T-helper 17 cell (primary cell): ENCODE measurements at regions not wholly inside any gene's neighbourhood (a gene's known extent, or its start where the extent isn't known, plus 50 kb on each side); places are given as distances from the start of the nearest gene placed in this dataset.

Experiments
- ATAC-seq: fragments of 150-1000 bp; cut with Tn5 transposase; 2 replicates; pipeline ENCODE4 v1.10.0; 2021; ENCODE audit warnings: mild to moderate bottlenecking, moderate library complexity
- DNase-seq, 3 donors: peaks; one replicate each; pipeline versions ENCODE4 v3.0.0 to v3.0.0-alpha.2; 2020 to 2021
- H3K9me3 ChIP-seq: one replicate; pipeline ENCODE4 v1.7.0; 2013; ENCODE audit warnings: low read length, mild to moderate bottlenecking; ENCODE audit not compliant: control insufficient read depth, poor library complexity, severe bottlenecking
- H3K27ac Mint-ChIP-seq: one replicate; pipeline ENCODE4 v1.8.0; 2022; ENCODE audit warnings: mild to moderate bottlenecking, moderate library complexity, mixed read lengths
- H3K27me3 Mint-ChIP-seq: one replicate; pipeline ENCODE4 v1.8.0; 2022; ENCODE audit warnings: mixed read lengths
- H3K36me3 Mint-ChIP-seq: one replicate; pipeline ENCODE4 v1.8.0; 2022; ENCODE audit warnings: low read depth, mixed read lengths
- H3K4me1 Mint-ChIP-seq: one replicate; pipeline ENCODE4 v1.8.0; 2022; ENCODE audit warnings: mild to moderate bottlenecking, mixed read lengths
- H3K4me3 Mint-ChIP-seq: one replicate; pipeline ENCODE4 v1.8.0; 2022; ENCODE audit warnings: mild to moderate bottlenecking, moderate library complexity, mixed read lengths

- Mint-ChIP-seq H3K27me3 (peaks cover 10% of the 10 kb centered on the region), H3K27ac (no peak overlapping the region), H3K4me1 (peaks cover 2% of the 10 kb centered on the region), H3K36me3 (no peaks in the 10 kb centered on the region), H3K4me3 (peak overlapping the region; percentile 13)
- ATAC-seq (no peak), DNase-seq (no peak)
- H3K9me3 ChIP-seq = no peaks in the 10 kb centered on the region
These were observed 250.4 kb downstream of the PTTG2 start for GRCh38 chr4:38210396-38211114.

- ATAC-seq (no peak), DNase-seq (no peak)
- no peak overlapping the region for H3K4me3 Mint-ChIP-seq
- H3K36me3 Mint-ChIP-seq = no peaks in the 10 kb centered on the region
- peaks cover 2% of the 10 kb centered on the region for H3K4me1 Mint-ChIP-seq
- H3K9me3 ChIP-seq = no peaks in the 10 kb centered on the region
- no peak overlapping the region for H3K27ac Mint-ChIP-seq
- H3K27me3 Mint-ChIP-seq = peaks cover 10% of the 10 kb centered on the region
These were observed 251.7 kb downstream of the PTTG2 start for GRCh38 chr4:38211885-38212284.

GRCh38 chr4:38213083-38213805 lies 253.0 kb downstream of the PTTG2 start:
- Mint-ChIP-seq H3K4me1 (peaks cover 2% of the 10 kb centered on the region), H3K27me3 (peaks cover 10% of the 10 kb centered on the region), H3K4me3 (no peak overlapping the region), H3K27ac (no peak overlapping the region), H3K36me3 (no peaks in the 10 kb centered on the region)
- DNase-seq (no peak), ATAC-seq (no peak)
- no peaks in the 10 kb centered on the region for H3K9me3 ChIP-seq

- no peak overlapping the region for H3K27ac Mint-ChIP-seq
- peaks cover 2% of the 10 kb centered on the region for H3K36me3 Mint-ChIP-seq
- no peak for ATAC-seq
- no peak overlapping the region for H3K4me3 Mint-ChIP-seq
- peaks cover 5% of the 10 kb centered on the region for H3K27me3 Mint-ChIP-seq
- H3K9me3 ChIP-seq = no peaks in the 10 kb centered on the region
- no peaks in the 10 kb centered on the region for H3K4me1 Mint-ChIP-seq
- DNase-seq = no peak
These were observed 262.7 kb downstream of the PTTG2 start for GRCh38 chr4:38222892-38223291.

- ATAC-seq = no peak
- H3K27me3 Mint-ChIP-seq = peaks cover 5% of the 10 kb centered on the region
- H3K9me3 ChIP-seq = no peaks in the 10 kb centered on the region
- H3K36me3 Mint-ChIP-seq = peaks cover 2% of the 10 kb centered on the region
- DNase-seq = no peak
- H3K4me1 Mint-ChIP-seq = no peaks in the 10 kb centered on the region
- no peak overlapping the region for H3K4me3 Mint-ChIP-seq
- no peak overlapping the region for H3K27ac Mint-ChIP-seq
These were observed 263.1 kb downstream of the PTTG2 start for GRCh38 chr4:38223306-38223705.

GRCh38 chr4:38223782-38224236 lies 263.6 kb downstream of the PTTG2 start:
- no peaks in the 10 kb centered on the region for H3K9me3 ChIP-seq
- Mint-ChIP-seq H3K27me3 (peaks cover 5% of the 10 kb centered on the region), H3K36me3 (peaks cover 2% of the 10 kb centered on the region), H3K27ac (no peak overlapping the region), H3K4me1 (no peaks in the 10 kb centered on the region), H3K4me3 (no peak overlapping the region)
- ATAC-seq = no peak
- no peak for DNase-seq

GRCh38 chr4:38224850-38225249 lies 264.7 kb downstream of the PTTG2 start:
- Mint-ChIP-seq H3K4me1 (no peaks in the 10 kb centered on the region), H3K36me3 (peaks cover 2% of the 10 kb centered on the region), H3K4me3 (no peak overlapping the region), H3K27me3 (peaks cover 5% of the 10 kb centered on the region), H3K27ac (no peak overlapping the region)
- no peaks in the 10 kb centered on the region for H3K9me3 ChIP-seq
- no peak for ATAC-seq
- no peak for DNase-seq

- Mint-ChIP-seq H3K4me3 (no peak overlapping the region), H3K36me3 (peaks cover 2% of the 10 kb centered on the region), H3K4me1 (no peaks in the 10 kb centered on the region), H3K27ac (no peak overlapping the region), H3K27me3 (peaks cover under 1% of the 10 kb centered on the region)
- DNase-seq = no peak
- no peak for ATAC-seq
- H3K9me3 ChIP-seq = no peaks in the 10 kb centered on the region
These were observed 266.0 kb downstream of the PTTG2 start for GRCh38 chr4:38226170-38226569.

- no peaks in the 10 kb centered on the region for H3K36me3 Mint-ChIP-seq
- H3K27ac Mint-ChIP-seq = no peak overlapping the region
- no peaks in the 10 kb centered on the region for H3K9me3 ChIP-seq
- ATAC-seq (no peak), DNase-seq (no peak)
- no peak overlapping the region for H3K4me3 Mint-ChIP-seq
- peaks cover 5% of the 10 kb centered on the region for H3K27me3 Mint-ChIP-seq
- no peaks in the 10 kb centered on the region for H3K4me1 Mint-ChIP-seq
These were observed 270.1 kb downstream of the PTTG2 start for GRCh38 chr4:38230121-38230801.

GRCh38 chr4:38230821-38231563 lies 270.8 kb downstream of the PTTG2 start:
- no peak overlapping the region for H3K27ac Mint-ChIP-seq
- peaks cover 5% of the 10 kb centered on the region for H3K27me3 Mint-ChIP-seq
- DNase-seq (no peak), ATAC-seq (no peak)
- no peak overlapping the region for H3K4me3 Mint-ChIP-seq
- H3K4me1 Mint-ChIP-seq = no peaks in the 10 kb centered on the region
- no peaks in the 10 kb centered on the region for H3K36me3 Mint-ChIP-seq
- H3K9me3 ChIP-seq = no peaks in the 10 kb centered on the region

GRCh38 chr4:38231626-38232025 lies 271.4 kb downstream of the PTTG2 start:
- Mint-ChIP-seq H3K27ac (no peak overlapping the region), H3K27me3 (peaks cover 5% of the 10 kb centered on the region), H3K36me3 (no peaks in the 10 kb centered on the region), H3K4me3 (no peak overlapping the region), H3K4me1 (peaks cover 1% of the 10 kb centered on the region)
- no peaks in the 10 kb centered on the region for H3K9me3 ChIP-seq
- no peak for DNase-seq
- ATAC-seq = no peak

- ATAC-seq (no peak), DNase-seq (no peak)
- Mint-ChIP-seq H3K27ac (no peak overlapping the region), H3K4me1 (peaks cover 2% of the 10 kb centered on the region), H3K36me3 (no peaks in the 10 kb centered on the region), H3K4me3 (no peak overlapping the region), H3K27me3 (peaks cover 5% of the 10 kb centered on the region)
- H3K9me3 ChIP-seq = no peaks in the 10 kb centered on the region
These were observed 272.5 kb downstream of the PTTG2 start for GRCh38 chr4:38232741-38233140.
